ENCODE measurements at regions not wholly inside any gene's neighbourhood (a gene's known extent, or its start where the extent isn't known, plus 50 kb on each side); places are given as distances from the start of the nearest gene placed in this dataset.
"Not testable (repeated sequence)": the region's sequence is repeated elsewhere in the genome, so short reads cannot be mapped to it uniquely, and the experiment has no call there.

DNA sequence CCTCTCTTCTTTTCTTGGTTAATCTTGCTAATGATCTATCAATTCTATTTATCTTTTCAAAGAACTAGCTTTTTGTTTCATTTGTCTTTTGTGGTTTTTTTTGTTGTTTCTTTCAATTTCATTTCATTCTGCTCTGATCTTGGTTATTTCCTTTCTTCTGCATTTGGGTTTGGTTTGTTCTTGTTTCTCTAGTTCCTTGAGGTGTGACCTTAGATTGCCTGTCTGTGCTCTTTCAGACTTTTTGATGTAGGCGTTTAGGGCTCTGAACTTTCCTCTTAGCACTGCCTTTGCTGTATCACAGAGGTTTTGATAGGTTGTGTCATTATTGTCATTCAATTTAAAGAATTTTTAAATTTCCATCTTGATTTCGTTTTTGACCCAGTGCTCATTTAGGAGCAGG lies 180.1 kb downstream of the TM2D1 start:
- H3K4me3 Mint-ChIP-seq; CTCF ChIA-PET; H3K9me3 Mint-ChIP-seq (ENCODE audit: low read depth); H3K36me3 Mint-ChIP-seq (ENCODE audit: low read depth); ATAC-seq; H3K27ac Mint-ChIP-seq; DNase-seq; H3K27me3 Mint-ChIP-seq: not testable (repeated sequence)
- POLR2A ChIA-PET, result interaction anchor here (0.6 kb wide), 1 partner anchor 642 kb away, joined by 4 read pairs; no protein-coding TSS in a partner anchor
- peaks cover 19% of the 10 kb centered on the region for H3K4me1 Mint-ChIP-seq
- intact Hi-C loops (cut with DNase I, micrococcal nuclease), result loop anchor here in 1 of 2 experiments (5.0 kb wide), 1 partner anchor 97 kb away; no protein-coding TSS in a partner anchor

DNA sequence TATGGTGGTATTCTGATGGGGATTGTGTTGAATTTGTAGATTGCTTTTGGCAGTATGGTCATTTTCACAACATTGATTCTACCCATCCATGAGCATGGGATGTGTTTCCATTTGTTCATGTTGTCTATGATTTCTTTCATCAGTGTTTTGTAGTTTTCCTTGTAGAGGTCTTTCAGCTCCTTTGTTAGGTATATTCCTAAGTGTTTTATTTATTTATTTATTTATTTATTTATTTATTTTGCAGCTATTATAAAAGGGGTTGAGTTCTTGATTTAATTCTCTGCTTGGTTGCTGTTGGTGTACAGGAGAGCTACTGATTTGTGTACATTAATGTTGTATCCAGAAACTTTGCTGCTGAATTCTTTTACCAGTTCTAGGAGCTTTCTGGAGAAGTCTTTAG lies 181.4 kb downstream of the TM2D1 start:
- H3K9me3 Mint-ChIP-seq (ENCODE audit: low read depth); ATAC-seq; DNase-seq; H3K27me3 Mint-ChIP-seq; H3K27ac Mint-ChIP-seq; H3K36me3 Mint-ChIP-seq (ENCODE audit: low read depth); intact Hi-C loops (cut with DNase I, micrococcal nuclease); POLR2A ChIA-PET; H3K4me3 Mint-ChIP-seq: not testable (repeated sequence)
- peaks cover 19% of the 10 kb centered on the region for H3K4me1 Mint-ChIP-seq
- CTCF ChIA-PET, result interaction anchor here (0.7 kb wide), 1 partner anchor 90 kb away, joined by 3 read pairs; no protein-coding TSS in a partner anchor

DNA sequence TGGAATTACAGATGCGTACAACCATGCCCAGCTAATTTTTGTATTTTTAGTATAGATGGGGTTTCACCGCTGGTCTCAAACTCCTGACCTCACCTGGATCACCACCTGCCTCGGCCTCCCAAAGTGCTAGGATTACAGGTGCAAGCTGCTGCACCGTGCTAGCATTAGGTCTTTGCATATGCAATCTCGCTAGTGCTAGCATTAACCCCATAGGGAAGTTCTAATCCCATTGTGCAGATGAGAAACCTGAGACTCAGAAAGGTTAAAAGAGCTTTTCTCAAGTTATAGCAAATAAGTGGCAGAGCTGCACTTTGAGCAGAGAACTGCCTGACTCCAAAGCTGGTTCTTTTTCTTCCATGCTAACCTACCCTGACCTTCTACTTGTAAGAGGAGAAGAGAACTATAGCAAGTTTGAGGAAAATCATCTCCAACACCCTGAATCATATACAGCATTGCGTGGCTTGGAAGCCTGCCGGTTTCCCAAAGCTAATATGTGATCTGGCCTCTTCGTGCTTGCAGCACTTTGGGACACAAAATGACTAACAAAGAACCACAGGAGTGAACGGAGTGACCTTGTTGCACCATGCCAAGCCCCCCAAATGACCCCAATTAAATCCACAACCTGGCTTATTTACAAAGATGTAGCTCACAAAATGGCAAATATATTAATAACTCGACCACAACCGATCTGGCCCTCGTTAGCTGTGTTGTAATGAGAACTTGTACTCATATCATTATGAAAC lies 185.1 kb downstream of the TM2D1 start:
- ChIA-PET POLR2A (no interaction called here), CTCF (interaction anchor here (0.8 kb wide), 1 partner anchor 49 kb away, joined by 3 read pairs; no protein-coding TSS in a partner anchor)
- peaks cover 2% of the 10 kb centered on the region for H3K9me3 Mint-ChIP-seq (ENCODE audit: low read depth)
- H3K27me3 Mint-ChIP-seq, result peaks cover 4% of the 10 kb centered on the region
- intact Hi-C loops (cut with DNase I, micrococcal nuclease), result no loop called here
- no peak overlapping the region for H3K4me3 Mint-ChIP-seq
- DNase-seq (no peak), ATAC-seq (no peak)
- peaks cover 8% of the 10 kb centered on the region for H3K4me1 Mint-ChIP-seq
- no peak overlapping the region for H3K27ac Mint-ChIP-seq
- H3K36me3 Mint-ChIP-seq (ENCODE audit: low read depth), result no peaks in the 10 kb centered on the region

DNA sequence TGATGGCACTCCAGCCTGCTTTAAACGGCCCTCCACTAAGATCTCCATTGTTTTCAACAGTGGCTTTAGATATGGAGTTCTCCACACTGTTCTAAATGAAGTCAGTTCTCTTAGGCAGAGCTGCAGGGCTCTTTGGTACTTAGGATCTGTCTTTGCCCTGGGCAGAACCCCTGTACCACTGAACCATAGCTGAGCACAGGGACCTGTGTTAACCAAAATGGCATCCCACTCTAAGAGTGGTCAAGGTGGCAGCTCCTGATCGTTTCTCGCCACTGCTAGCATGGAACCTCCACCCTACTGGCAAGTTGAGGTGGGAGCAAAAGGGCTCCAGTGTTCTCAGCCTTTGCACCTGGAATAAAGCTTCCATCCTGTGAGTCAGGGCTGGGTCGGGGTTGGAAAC lies 186.7 kb downstream of the TM2D1 start:
- Mint-ChIP-seq H3K4me3 (no peak overlapping the region), H3K27me3 (peaks cover 2% of the 10 kb centered on the region), H3K9me3 (ENCODE audit: low read depth) (peaks cover 2% of the 10 kb centered on the region), H3K4me1 (peaks cover 5% of the 10 kb centered on the region), H3K36me3 (ENCODE audit: low read depth) (no peaks in the 10 kb centered on the region), H3K27ac (no peak overlapping the region)
- intact Hi-C loops (cut with DNase I, micrococcal nuclease), result no loop called here
- ChIA-PET POLR2A (interaction anchor here (0.6 kb wide), 1 partner anchor 517 kb away, joined by 3 read pairs; no protein-coding TSS in a partner anchor), CTCF (interaction anchor here (0.9 to 1.1 kb wide), 2 partner anchors 10 to 31 kb away, joined by 3 to 4 read pairs; no protein-coding TSS in a partner anchor)
- DNase-seq, result no peak
- no peak for ATAC-seq

DNA sequence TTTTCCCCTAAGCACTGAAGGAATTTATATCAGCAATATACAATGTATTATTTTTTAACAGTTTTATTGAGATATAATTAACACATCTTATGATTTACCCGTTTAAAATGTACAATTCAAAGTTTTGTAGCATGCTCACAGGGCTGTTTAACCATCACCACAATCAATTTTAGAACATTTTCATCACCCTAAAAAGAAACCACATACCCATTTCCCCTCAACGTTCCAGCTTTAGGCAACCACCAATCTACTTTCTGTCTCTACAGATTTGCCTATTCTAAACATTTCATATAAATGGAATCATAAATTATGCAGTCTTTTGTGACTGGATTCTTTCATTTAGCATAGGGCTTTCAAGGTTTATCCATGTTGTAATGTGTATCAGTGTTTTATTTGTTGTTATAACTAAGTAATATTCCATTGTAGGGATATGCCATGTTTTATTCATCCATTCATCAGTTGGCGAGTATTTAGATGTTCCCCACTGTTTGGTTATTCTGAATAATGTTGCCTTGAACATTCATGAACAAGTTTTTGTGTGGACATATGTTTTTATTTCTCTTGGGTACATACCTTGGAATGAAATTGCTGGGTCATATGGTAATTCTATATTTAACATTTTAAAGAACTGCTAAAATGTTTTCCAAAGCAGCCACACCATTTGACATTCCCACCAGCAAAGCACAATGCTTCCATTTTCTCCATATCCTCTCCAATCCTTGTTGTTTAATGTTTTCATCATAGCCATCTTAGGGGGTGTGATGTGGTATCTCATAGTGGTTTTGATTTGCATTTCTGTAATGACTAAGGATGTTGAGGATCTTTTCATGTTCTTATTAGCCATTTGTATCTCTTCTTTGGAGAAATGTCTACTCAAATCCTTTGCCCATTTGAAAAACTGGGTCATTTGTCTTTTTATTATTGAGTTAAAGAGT lies 188.5 kb downstream of the TM2D1 start:
- H3K4me1 Mint-ChIP-seq, result peaks cover 5% of the 10 kb centered on the region
- ChIA-PET CTCF (no interaction called here), POLR2A (no interaction called here)
- ATAC-seq (no peak), DNase-seq (no peak)
- intact Hi-C loops (cut with DNase I, micrococcal nuclease), result no loop called here
- H3K27ac Mint-ChIP-seq, result no peak overlapping the region
- no peaks in the 10 kb centered on the region for H3K9me3 Mint-ChIP-seq (ENCODE audit: low read depth)
- H3K4me3 Mint-ChIP-seq, result no peak overlapping the region
- no peaks in the 10 kb centered on the region for H3K27me3 Mint-ChIP-seq
- H3K36me3 Mint-ChIP-seq (ENCODE audit: low read depth), result no peaks in the 10 kb centered on the region

DNA sequence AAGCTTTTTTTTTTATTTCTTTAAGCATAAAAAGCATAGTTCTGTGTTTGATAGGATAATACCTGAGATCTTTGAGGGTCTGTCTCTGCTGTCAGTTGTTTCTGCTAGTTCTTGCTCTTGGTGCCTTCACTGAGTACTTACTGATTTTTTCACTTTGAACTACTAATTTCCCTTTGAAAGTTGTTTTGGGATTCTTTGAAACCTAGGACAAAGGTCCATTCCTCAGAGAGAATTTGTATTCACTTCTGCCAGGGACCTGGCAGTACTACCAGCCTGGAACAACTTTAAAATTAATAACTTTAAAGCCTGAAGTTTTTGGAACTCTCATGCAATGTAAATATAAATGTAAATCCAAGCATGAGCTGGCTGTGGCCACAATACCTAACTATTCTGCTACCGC lies 190.1 kb downstream of the TM2D1 start:
- intact Hi-C loops (cut with DNase I, micrococcal nuclease), result no loop called here
- ATAC-seq, result no peak
- POLR2A ChIA-PET, result no interaction called here
- Mint-ChIP-seq H3K4me1 (peaks cover 5% of the 10 kb centered on the region), H3K36me3 (ENCODE audit: low read depth) (no peaks in the 10 kb centered on the region), H3K27ac (no peak overlapping the region), H3K4me3 (no peak overlapping the region), H3K27me3 (no peaks in the 10 kb centered on the region), H3K9me3 (ENCODE audit: low read depth) (no peaks in the 10 kb centered on the region)
- no peak for DNase-seq
- CTCF ChIA-PET, result no interaction called here

DNA sequence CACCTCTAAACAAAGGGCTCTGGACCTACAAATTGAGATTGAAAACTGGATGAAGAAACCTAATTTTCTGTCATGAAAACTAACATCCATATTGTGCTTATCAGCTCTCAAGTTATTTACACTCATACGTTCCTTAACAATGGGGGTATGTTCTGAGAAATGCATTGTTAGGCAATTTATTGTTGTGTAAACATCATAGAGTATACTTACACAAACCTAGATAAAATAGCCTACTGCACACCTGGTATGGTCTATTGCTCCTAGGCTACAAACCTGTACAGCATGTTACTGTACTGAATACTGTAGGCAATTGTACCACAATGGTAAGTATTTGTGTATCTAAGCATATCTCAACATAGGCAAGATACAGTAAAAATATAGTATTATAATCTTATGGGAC lies 191.4 kb downstream of the TM2D1 start:
- no peaks in the 10 kb centered on the region for H3K27me3 Mint-ChIP-seq
- no peak for ATAC-seq
- H3K4me3 Mint-ChIP-seq, result no peak overlapping the region
- intact Hi-C loops (cut with DNase I, micrococcal nuclease), result no loop called here
- no peaks in the 10 kb centered on the region for H3K9me3 Mint-ChIP-seq (ENCODE audit: low read depth)
- ChIA-PET CTCF (no interaction called here), POLR2A (no interaction called here)
- H3K27ac Mint-ChIP-seq, result no peak overlapping the region
- H3K4me1 Mint-ChIP-seq, result peaks cover 5% of the 10 kb centered on the region
- no peaks in the 10 kb centered on the region for H3K36me3 Mint-ChIP-seq (ENCODE audit: low read depth)
- no peak for DNase-seq

DNA sequence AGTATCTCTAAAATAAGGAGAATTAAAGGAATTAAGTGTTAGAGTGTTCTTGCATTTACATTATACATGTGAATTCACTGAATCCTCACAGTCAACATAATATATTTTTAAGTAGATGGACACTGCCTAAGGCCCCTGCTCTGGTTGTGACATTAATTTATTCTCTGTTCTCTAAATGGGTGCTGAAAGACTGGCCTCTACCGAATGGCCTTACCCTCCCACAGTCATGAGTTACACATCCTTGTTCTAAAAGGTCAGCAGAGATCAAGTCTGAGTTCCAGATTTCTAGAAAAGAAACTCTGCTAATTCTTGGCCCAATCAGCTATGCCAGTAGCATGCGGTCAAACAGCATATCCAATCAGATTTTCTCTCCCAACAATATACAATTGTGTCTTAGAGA lies 193.2 kb downstream of the TM2D1 start:
- Mint-ChIP-seq H3K27me3 (peaks cover 2% of the 10 kb centered on the region), H3K36me3 (ENCODE audit: low read depth) (no peaks in the 10 kb centered on the region), H3K27ac (no peak overlapping the region), H3K4me3 (no peak overlapping the region), H3K9me3 (ENCODE audit: low read depth) (no peaks in the 10 kb centered on the region), H3K4me1 (peaks cover 4% of the 10 kb centered on the region)
- ChIA-PET POLR2A (no interaction called here), CTCF (no interaction called here)
- no peak for ATAC-seq
- intact Hi-C loops (cut with DNase I, micrococcal nuclease), result no loop called here
- DNase-seq, result no peak

DNA sequence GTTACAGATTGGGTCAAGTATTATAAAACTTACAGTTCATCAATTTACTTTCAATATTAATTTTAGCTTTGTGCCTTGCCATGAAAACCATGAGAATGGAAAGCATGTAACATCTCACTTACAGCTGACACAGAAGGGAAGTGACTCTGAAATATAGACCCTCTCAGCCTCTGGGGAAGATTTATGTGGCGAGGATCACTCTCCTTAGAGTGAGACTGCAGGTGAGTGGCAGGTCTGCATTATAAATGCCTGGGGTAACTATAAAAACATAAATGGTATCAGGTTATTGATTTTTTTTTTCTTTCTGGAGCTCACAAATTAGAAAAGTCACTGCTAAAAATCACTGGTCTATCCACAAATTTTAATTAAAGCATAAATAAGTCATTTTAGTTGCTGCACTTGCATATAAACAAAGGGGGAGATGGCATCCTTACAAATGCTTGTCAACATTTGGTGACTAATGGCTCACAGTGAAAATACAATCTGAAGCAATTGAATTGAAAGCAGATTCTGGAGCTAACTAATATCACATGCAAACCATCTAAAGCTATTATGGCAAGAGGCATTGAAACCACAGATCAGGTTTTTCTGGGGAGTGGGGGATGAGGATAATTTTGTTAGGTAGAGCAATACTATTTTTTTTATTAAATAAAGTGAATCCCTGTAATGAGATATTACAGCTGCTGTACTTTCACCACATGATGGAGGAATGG lies 200.9 kb downstream of the TM2D1 start:
- CTCF ChIA-PET, result interaction anchor here (0.6 to 1.5 kb wide), 3 partner anchors 66 to 1441 kb away, joined by 4 to 5 read pairs (median 4); no protein-coding TSS in a partner anchor
- H3K4me3 Mint-ChIP-seq, result no peak overlapping the region

DNA sequence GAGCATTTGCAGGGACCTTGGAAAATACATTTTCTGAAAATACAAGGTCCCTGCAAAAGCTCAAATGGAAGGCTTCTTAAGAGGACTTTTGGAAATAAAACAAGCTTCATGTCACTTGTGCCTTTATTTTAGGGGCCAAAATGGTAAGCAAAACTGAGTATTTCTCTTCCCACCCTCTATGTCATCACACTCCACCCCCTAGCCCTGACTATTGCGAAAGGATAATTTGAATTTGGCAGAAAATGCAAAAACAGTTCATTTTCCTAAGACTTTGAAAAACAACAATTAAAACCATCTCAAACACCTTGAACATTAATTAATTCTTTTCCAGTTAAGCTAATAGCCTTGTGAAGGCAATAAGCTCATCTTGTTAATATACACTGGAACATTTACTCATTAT lies 201.7 kb downstream of the TM2D1 start:
- Mint-ChIP-seq H3K36me3 (ENCODE audit: low read depth) (no peaks in the 10 kb centered on the region), H3K4me1 (no peaks in the 10 kb centered on the region), H3K27me3 (peaks cover 10% of the 10 kb centered on the region), H3K9me3 (ENCODE audit: low read depth) (no peaks in the 10 kb centered on the region), H3K27ac (no peak overlapping the region), H3K4me3 (no peak overlapping the region)
- DNase-seq, result no peak
- POLR2A ChIA-PET, result no interaction called here
- ATAC-seq, result no peak
- CTCF ChIA-PET, result interaction anchor here (0.8 to 1.5 kb wide), 2 partner anchors 67 to 163 kb away, joined by 4 to 5 read pairs; no protein-coding TSS in a partner anchor
- intact Hi-C loops (cut with DNase I, micrococcal nuclease), result no loop called here

More for the DNA sequence above, 200.9 kb downstream of the TM2D1 start:
- intact Hi-C loops (cut with DNase I, micrococcal nuclease), result no loop called here
- Mint-ChIP-seq H3K36me3 (ENCODE audit: low read depth) (no peaks in the 10 kb centered on the region), H3K9me3 (ENCODE audit: low read depth) (no peaks in the 10 kb centered on the region), H3K4me1 (no peaks in the 10 kb centered on the region), H3K27me3 (peaks cover 10% of the 10 kb centered on the region), H3K27ac (no peak overlapping the region)
- DNase-seq (no peak), ATAC-seq (no peak)
- POLR2A ChIA-PET, result no interaction called here

DNA sequence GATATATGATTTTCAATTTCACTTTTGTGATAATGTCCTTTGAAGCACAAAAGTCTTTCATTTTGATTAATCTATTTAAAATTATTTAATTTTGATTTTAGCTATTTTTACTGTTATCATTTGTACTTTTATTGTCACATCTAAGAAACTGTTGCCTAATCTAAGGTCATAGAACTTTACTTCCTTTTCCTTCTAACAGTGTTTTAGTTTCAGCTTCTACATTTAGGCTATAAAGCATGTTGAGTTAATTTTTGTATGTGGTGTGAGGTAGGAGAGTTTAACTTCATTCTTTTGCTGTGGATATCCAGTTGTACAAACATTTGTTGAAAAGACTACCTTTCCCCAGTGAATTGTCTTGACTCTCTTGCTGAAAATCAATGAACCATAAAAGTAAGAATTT lies 204.5 kb downstream of the TM2D1 start:
- Mint-ChIP-seq H3K27me3 (peaks cover 4% of the 10 kb centered on the region), H3K36me3 (ENCODE audit: low read depth) (no peaks in the 10 kb centered on the region), H3K27ac (no peak overlapping the region), H3K4me3 (no peak overlapping the region), H3K4me1 (no peaks in the 10 kb centered on the region), H3K9me3 (ENCODE audit: low read depth) (no peaks in the 10 kb centered on the region)
- no peak for DNase-seq
- CTCF ChIA-PET, result interaction anchor here (1.0 kb wide), 1 partner anchor 10 kb away, joined by 3 read pairs; no protein-coding TSS in a partner anchor
- ATAC-seq, result no peak
- POLR2A ChIA-PET, result no interaction called here
- intact Hi-C loops (cut with DNase I, micrococcal nuclease), result no loop called here

Data from activated CD4-positive, alpha-beta T cell treated with anti-CD3 and anti-CD28 coated beads for 36 hours (primary cell).